Activated CD4-positive, alpha-beta T cell treated with anti-CD3 and anti-CD28 coated beads for 48 hours (primary cell): ENCODE measurements at regions not wholly inside any gene's neighbourhood (a gene's known extent, or its start where the extent isn't known, plus 50 kb on each side); places are given as distances from the start of the nearest gene placed in this dataset.

Experiments used
- DNase-seq: peaks from one replicate; pipeline ENCODE4 v3.0.0-alpha.2; 2020

DNA sequence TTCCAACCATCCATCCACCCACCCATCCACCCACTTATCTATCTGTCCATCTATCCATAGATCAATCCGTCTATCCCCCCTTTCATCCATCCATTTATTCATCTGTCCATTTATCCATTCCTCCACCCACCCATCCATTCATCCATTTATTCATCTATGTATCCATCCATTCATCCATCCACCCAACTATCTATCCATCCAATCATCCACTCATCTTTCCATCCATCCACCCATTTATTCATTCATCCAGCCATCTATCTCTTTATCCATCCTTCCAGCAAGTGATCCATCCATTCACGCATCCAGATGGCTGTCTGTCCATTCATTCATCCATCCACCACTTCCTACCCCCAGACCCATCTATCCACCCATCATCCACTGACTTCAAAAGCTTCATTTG lies 84.0 kb upstream of the CD99 start:
- DNase-seq: no peak

DNA sequence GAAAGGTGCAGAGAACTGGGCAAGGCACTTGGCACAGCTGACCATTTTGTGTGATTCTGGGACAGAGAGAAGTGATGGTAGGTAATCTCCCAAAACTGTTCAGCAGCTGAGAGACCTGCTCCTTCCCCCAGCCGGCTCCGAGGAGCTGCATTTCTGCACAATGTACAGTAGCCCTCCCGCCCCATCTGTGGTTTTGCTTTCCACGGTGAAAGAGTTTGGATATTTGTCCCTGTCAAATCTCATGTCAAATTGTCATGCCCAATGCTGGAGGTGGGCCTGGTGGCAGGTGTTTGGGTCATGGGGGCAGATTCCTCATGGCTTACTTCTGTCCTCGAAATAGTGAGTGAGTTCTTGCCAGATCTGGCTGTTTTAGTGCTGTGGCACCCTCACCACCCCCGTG lies 90.5 kb upstream of the CD99 start:
- DNase-seq: no peak

DNA sequence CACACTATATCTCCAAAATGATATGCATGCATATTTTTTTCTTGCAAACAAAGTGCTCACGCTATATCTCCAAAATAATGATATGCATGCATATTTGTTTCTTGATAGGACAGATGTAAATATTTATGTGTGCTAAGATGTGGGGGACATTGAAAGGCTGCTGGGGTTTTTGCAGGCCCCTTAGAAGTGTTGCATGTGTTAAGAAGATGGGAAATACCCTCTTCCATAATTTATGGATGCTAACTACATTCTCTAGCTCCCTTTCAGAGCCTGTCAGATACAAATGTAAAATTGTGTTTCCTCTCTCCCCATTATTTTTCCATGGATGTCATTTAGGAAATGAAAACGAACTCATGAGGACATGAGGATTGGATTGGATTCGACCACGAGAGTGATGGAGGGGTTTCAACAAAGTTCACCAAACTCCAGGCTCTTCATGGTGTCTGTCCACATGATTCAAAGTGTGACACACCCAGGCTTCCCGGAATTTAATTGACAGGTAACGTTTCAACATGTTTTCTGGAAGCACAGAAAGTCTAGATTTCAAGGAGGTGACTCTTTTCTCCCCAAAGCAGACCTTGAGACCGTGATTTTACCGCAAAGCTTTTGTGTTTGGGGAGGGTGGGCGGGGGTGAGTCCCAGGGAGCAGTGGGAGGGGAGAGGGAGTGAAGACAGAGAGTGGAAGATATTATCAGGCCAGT lies 94.4 kb upstream of the CD99 start:
- DNase-seq: no peak

DNA sequence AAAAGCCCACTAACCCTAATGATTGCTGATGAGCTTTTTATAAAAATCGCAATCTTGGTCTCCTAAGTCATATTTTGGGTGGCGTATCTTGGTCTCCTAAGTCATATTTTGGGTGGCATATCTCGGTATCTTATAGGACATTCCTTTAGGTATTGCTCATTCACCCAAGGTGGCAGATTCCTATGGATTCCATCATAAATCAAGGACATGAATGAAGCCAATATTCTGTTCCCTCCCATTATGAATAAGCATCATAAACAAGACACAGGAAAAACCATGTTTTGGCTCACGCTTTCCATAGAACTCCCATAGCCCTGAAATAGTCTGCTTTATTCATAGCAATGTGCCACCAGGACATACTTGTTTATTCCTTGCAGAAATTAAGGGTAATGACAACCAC lies 95.0 kb upstream of the CD99 start:
- no peak for DNase-seq

DNA sequence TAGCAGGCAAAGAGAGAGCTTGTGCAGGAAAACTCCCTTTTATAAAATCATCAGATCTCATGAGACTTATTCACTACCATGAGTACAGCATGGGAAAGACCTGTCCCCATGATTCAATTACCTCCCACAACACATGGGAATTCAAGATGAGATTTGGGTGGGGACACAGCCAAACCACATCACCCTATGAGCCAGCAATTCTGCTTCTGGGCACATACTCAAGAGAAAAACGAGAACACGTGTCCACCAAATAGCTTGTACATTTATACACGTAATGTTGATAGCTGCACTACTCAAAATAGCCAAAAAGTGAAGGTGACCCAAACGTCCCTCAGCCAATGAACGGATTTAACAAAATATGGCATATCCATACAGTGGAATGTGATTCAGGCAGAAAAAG lies 94.5 kb upstream of the DHRSX start:
- DNase-seq: no peak

DNA sequence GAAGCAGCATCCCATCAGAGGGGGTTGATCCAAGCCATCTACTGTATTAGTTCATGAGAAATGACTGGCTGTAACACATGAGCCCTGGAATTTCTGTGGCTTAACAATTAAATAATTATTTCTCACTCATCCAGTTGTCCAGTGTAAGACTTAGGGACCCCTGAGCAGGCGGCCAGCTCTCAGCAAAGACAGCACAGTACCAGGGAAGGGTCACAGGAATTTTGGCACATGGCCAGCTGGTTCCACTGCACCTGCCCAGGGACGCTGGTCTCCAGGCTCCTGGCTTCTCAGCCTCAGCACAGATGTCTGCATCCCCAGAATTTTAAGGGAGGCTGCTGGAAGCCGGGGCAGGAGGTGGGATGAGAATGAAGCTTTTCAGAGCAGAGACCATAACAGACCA lies 93.7 kb upstream of the DHRSX start:
- DNase-seq: no peak

DNA sequence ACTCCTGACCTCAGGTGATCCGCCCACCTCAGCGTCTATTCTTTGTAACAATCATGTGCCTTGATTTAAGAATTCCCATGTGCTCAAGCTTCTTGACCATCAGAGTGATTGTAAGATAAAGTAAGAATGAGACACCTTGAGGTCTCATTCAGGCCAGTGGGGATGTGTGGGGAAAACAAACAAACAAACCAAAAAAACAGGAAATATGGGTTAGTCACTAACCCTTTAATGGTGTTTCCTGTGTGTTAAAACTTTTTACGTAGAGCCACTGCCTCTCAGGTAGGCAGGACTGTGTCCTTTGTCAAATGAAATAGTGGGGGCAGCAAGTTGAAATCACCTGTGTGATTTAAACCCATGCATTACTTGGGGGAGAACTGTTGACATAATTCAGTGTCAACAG lies 91.5 kb upstream of the DHRSX start:
- DNase-seq: no peak

DNA sequence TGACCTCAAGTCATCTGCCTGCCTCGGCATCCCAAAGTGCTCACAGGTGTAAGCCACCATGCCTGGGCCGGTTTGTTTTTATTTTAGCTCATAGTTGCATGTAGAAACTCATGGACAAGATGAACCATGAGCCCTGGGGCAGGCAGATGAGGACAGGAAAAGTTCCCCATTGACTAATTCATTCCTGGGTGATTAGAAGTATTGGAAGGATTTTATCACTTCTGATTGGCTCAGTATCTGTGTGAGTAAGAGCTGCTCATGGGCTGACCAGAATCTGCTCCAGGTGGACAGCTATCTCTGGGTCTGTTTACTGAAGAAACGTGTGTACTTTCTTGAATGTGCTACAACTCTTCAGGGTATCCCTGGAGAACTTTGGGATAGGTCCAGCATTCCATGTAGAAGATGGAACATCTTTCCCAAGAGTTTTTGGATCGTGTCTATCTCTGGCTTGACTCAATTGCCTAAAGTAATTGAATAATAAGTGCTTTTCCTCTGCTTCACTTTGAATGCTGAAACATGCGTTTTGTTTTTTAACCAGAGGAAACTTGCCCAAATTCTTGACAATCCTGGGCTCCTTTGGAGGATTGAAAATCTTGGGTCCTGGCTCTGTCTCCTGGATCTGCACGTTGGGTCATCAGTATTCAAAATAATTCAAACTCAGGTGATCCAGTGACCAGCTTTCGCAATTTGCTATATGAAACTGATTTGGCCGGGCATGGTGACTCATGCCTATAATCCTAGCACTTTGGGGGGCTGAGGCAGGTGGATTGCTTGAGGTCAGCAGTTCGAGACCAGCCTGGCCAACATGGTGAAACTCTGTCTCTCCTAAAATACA lies 88.6 kb upstream of the DHRSX start:
- no peak for DNase-seq

DNA sequence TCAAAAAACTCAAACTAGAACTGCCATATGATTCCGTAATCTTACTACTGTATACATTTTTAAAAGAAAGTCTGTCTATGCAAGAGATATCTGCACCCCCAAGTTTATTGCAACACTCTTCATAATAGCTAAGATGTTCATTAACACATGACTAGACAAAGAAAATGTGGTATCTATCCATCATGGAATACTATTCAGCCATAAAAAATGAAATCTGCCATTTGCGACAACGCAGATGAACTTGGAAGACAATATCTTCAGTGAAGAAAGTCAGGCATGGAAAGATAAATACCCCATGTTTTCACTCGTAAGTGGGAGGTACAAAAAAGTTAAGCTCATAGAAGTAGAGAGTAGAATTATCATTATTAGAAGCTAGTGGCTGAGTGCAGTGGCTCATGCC lies 87.3 kb upstream of the DHRSX start:
- no peak for DNase-seq

DNA sequence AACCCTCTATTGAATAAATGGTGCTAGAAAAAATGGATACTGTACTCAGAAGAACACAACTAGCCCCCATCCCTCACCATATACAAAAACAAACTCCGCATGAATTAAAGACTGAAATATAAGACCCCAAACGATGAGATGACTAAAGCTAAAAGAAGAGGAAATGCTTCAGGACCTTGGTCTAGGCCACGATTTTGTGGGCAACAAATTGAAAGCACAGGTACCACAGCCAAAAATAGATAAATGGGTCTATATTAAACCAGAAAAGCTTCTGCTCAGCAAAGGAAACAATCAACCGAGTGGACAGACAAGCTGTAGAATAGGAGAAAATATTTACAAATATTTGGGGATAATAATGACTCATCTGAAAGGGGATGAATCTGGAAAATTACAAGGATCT lies 86.4 kb upstream of the DHRSX start:
- DNase-seq: no peak

DNA sequence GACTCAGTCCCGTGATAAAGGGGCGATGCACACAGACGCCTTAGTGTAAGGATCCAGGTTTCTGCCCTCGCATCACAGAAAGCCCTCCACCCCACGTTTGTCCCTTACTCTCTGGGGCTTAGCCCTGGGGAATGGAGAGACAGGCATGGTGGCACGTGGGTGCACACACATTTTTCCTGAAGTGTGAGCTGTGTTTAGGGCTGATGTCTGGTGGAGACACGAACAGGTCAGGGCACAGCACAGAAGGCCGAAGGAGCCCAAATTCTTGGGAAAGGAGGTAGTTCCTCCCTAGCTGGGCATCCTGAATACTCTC lies 84.3 kb upstream of the DHRSX start:
- no peak for DNase-seq

DNA sequence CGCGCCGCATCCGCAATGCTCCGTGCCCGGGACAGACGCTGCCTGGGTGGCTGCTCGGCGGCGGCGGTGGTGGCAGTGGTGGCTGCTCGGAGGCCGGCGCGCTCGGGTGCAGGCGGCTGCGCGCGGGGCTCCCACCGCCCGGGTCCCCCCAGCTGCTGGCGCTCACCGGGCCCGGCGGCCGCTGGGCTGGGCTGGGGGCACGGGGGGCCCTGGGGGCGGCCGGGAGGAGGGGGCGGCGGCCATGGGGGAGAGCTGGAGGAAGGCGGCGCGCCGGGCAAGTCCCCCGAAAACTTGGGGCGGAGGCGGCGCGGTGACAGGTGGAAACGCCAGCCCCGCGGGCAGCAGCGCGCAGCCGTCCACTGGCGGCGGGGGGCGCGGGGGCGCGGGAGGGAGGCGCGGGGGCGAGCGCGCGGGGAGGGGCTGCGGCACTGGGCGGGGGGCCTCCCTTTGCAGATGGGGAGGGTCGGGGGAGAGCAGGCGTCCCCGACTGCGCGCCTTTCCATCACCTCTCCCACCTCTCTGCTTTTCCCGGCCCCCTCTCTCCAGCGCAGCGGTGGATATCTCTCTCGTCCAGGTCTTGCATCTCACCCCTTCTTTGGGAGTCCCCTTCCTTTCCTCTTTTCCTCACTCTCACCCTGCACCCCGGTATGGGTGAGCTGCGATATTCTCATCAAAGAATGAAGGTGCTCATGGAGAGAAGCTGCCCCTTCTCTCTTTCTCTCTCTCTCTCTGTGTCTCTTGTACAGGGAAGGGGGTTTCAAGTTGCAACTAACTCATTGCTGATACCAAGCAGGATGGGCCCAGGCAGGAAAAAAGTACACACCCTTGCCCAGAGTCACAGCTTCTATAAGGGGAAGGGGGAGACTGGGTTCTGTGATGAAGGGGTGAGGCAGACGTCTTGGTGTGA lies 83.7 kb upstream of the DHRSX start:
- no peak for DNase-seq

DNA sequence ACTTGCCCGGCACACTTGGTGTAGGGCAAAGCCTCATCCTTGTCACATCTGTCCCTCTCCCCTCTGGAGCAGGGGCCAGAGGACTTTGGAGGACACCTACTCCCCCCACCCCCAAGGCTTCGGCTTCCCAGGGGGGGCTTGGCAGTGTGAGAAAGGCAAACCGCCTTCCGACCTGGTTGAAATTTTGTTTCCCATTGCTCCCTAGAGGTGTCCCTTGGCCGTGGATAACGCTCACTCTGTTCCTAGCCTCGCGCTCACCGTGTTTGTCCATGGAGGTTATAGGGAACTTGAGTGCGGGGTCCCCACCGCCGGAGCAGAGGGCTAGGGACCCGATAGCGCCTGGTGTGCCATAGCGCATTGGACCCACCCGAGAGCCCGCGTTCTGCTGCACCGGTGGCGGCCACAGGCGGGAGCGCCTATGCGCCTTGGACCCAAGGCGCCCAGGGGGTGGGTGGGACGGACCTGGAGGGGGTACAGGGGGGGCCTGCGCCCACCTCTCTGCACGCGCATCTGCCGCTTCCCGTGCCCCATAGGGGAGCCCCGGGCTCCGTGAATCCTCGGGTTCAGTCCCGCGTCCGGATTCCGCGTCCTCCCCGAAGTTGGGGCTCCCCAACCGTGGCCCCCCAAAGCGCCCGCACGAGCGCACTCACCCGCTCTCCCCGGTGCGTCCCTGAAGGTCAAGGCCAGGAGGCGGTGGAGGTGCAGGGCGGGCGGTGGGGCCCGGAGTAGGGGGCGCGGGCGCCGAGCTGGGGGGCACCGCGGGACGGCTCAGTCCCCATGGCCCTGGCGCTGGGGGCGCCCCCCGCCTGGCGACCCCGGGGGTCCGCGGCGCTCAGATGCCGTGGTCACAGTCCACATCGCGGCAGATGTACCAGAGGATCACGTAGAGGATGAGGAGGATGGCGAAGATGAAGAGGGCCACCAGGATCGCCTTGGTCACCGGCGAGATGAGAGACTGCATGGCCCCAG lies 82.7 kb upstream of the DHRSX start:
- DNase-seq: no peak

DNA sequence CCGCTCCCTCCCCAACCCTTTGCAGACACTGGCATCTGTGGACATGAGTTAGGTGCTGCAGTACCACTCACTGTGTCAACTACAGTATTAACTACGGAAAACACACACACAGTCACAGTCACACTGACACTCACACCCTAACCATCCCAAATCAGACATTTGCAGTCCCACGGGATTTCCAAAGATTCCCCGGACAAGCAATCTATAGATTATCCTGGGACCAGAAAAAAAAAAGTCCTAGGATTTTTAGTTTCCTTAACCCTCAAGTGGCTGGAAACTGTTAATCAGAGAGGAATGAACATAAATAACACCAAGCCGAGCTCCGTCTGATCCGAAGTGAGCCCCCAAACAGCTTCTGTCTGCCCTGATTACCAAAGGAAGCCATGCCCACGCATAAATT lies 81.9 kb upstream of the DHRSX start:
- no peak for DNase-seq

DNA sequence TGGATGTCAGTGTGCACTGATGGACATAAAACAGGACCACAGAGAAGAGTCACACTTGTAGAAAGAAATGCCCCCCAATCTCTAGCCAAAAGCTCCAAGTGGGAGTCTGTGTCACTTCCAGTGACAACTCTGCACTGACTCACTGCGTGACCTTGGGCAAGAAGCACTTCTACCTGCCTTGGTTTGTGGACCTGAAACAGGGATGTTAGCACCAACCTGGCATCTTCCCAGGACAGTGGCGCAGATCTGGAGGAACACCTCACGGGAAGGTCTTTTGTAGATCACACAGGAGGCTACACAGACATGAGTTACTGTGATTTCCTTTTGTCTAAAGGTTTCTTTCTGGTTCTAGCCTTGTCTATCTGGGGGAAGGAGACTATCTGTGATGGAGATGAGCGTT lies 80.5 kb upstream of the DHRSX start:
- no peak for DNase-seq

DNA sequence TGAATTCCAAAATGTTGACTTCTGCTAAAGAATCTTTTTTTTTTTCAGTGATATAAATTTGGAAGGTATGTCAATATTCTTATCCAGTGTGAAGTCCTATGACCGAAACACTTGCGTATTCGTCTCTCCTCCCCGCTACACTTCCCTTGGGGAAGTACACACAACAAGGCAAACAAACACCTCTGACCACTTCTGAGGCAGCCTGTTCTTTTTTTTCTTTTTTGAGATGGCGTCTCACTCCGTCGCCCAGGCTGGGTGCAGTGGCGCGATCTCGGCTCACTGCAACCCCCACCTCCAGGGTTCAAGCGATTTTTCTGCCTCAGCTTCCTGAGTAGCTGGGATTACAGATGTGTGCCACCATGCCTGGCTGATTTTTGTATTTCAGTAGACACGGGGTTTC lies 78.1 kb upstream of the DHRSX start:
- no peak for DNase-seq

DNA sequence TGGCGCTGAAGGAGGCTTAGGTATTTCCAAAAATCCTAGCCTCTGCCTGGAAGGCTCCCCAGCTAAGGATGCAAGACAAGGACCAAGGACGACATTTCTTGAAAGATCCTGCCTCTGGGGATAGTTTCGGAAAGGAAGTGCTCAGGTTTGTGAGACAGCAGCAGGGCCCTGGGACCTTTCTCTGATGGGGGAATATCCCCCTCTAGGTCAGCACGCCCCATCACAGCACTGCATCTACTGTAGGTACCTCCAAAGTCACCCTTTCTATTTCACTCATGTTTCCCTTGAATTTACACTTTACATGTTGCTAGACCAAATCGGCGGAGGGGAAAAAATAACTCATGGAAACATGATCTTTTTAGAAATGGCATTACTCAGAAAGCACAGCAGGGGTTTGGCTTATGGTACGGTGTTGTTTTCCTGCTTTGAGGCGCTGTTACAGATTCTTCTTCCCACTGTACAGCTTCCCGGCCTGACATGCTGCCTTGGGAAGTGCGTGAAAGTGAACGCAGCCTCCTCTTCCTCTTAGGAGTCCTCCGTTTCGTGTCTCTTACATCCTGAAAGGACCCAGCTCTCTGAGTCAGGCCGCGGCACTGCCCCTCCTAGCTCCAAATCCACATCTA lies 77.2 kb upstream of the DHRSX start:
- peak; percentile 11 for DNase-seq

DNA sequence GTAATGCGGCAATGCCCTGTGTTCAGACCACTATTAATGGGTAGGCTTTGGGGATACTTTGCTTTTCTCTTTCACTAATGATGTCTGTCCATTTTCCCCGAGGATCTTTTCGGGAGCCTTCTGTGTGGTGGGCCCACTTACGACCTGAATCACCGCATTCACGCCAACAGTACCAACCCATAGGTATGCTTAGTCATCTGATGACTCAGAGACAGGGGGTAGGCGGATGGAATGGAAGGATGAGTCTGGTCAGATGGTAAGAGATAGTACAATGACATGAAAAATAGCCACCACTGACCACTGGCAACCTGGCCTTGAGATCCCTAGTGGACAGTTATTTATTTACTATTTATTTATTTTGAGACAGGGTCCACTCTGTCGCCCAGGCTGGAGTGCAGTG lies 76.0 kb upstream of the DHRSX start:
- DNase-seq: no peak

DNA sequence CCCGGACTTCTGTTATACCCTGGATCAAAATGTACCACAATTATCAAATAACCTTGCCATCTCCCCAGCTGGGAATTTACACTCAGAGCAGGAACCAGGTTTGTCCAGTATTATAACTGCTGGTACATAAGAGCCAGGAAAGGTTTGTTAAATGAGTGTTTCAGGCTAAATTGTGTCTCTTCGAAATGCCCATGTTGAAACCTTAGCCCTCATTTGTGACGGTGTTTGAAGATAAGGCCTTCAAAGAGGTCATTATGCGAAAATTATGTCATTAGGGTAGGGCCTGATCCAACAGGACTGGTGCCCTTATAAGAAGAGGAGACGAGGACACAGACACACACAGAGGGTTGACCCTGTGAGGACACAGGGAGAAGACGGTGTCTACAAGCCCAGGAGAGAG lies 73.5 kb upstream of the DHRSX start:
- DNase-seq: no peak

DNA sequence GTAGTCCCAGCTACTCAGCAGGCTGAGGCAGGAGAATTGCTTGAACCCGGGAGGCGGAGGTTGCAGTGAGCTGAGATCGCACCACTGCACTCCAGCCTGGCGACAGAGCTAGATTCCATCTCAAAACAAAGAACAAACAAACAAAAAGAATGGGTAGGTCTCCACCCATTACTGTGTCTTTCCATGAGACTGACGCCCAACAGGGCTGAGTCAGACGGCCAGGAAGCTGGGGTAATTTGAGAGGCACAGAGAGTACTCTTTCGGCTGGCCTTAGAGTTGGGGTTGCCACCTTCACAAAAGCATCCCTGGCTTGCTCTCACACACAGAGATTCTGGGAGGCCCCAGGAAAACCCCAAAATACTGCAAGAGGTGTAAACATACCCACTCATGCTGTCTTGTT lies 72.0 kb upstream of the DHRSX start:
- DNase-seq: no peak

DNA sequence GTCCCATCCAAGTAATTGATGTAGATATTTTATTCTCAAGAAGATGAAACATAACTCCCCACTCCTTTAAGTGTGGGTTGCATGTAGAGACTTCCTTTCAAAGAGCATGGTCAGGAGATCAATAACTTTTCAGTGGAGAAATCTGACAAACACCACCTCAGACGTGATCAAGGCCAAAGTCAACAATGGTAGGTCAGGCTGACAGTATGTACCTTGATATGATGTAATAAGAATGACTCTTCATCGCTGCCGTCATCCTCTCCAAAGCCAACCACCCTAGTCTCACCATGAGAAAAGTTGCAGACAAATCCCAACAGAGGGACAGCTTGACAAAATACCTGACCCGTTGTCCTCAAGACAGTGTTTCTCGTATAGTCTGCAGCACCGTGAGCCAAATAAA lies 67.3 kb upstream of the DHRSX start:
- DNase-seq: no peak

DNA sequence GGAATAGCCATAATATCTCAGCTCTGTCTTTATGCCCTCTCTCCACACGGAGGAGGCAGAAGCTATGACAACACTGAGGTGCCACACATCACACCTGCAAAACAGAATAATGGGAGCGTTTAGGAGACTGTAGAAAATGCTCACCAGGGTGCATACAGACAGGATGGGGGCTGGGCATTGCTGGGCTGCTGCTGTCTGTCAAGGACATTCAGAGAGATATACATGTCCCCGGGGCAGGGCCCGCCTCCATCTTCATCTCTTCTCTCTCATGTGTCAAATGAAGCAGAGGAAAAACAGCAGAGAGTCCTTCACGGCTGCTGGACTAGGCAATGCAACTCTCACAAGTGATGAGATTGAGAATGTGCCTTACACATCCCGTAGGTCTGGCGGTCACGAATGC lies 65.3 kb upstream of the DHRSX start:
- DNase-seq: no peak
